CD14-positive monocyte (primary cell): ENCODE measurements at regions not wholly inside any gene's neighbourhood (a gene's known extent, or its start where the extent isn't known, plus 50 kb on each side); places are given as distances from the start of the nearest gene placed in this dataset.

Source experiments
- DNase-seq, 3 donors: peaks; one replicate each; pipeline ENCODE4 v3.0.0-alpha.2; 2011 to 2022
- H2AFZ ChIP-seq: 2 replicates; pipeline ENCODE4 v1.6.0; 2012; ENCODE audit warnings: mild to moderate bottlenecking, low read depth, low read length, inconsistent platforms; ENCODE audit not compliant: insufficient read depth, poor library complexity, severe bottlenecking
- H3K27ac ChIP-seq, 2 donors: 1 replicate in 1 of 2; 2 replicates in 1 of 2; pipeline ENCODE4 v1.5.1; 2012 to 2013; ENCODE audit warnings: low read length in 2 of 2, control low read depth in 1 of 2, inconsistent platforms in 1 of 2, low read depth in 1 of 2, mild to moderate bottlenecking in 1 of 2
- H3K27me3 ChIP-seq, 2 donors: one replicate each; pipeline versions ENCODE4 v1.6.0 to v1.6.1; 2011 to 2013; ENCODE audit warnings: low read length in 2 of 2; ENCODE audit not compliant: control insufficient read depth in 2 of 2, insufficient read depth in 2 of 2
- H3K36me3 ChIP-seq, 2 donors: replicated peaks in 1 of 2; 1 replicate in 1 of 2; 2 replicates in 1 of 2; pipeline versions ENCODE4 v1.5.1 to v1.6.1; 2012 to 2013; ENCODE audit warnings: low read length in 2 of 2, control low read depth in 1 of 2, inconsistent platforms in 1 of 2, mild to moderate bottlenecking in 1 of 2; ENCODE audit not compliant: insufficient read depth in 2 of 2, control insufficient read depth in 1 of 2
- H3K4me1 ChIP-seq, 2 donors: 1 replicate in 1 of 2; 2 replicates in 1 of 2; pipeline versions ENCODE4 v1.5.1 to v1.6.1; 2012 to 2013; ENCODE audit warnings: low read length in 2 of 2, control low read depth in 1 of 2, inconsistent platforms in 1 of 2, mild to moderate bottlenecking in 1 of 2, moderate library complexity in 1 of 2; ENCODE audit not compliant: insufficient read depth in 2 of 2, control insufficient read depth in 1 of 2
- H3K4me2 ChIP-seq: replicated peaks from 2 replicates; pipeline ENCODE3; 2012; ENCODE audit warnings: low read length, moderate library complexity, mild to moderate bottlenecking; ENCODE audit not compliant: poor library complexity, severe bottlenecking; ENCODE audit errors: extremely low read depth
- H3K4me3 ChIP-seq, 3 experiments: fragments of 200-600 bp in 1 of 3; sonication (generic) in 1 of 3; replicated peaks in 1 of 3; 1 replicate in 2 of 3; 2 replicates in 1 of 3; pipeline ENCODE4 v1.5.1; 2011 to 2013; ENCODE audit warnings: low read length in 3 of 3, mild to moderate bottlenecking in 3 of 3, control low read depth in 2 of 3, low read depth in 2 of 3, inconsistent platforms in 1 of 3, moderate library complexity in 1 of 3
- H3K79me2 ChIP-seq: 2 replicates; pipeline ENCODE4 v1.6.0; 2012; ENCODE audit warnings: mild to moderate bottlenecking, control low read depth, inconsistent platforms, low read length, moderate library complexity; ENCODE audit not compliant: insufficient read depth
- H3K9ac ChIP-seq: 2 replicates; pipeline ENCODE4 v1.6.0; 2017; ENCODE audit warnings: low read length, mild to moderate bottlenecking; ENCODE audit not compliant: insufficient read depth, poor library complexity, severe bottlenecking
- H3K9me3 ChIP-seq, 2 donors: replicated peaks in 1 of 2; 1 replicate in 1 of 2; 2 replicates in 1 of 2; pipeline versions ENCODE4 v1.5.1 to v1.6.1; 2012 to 2013; ENCODE audit warnings: low read length in 2 of 2, control low read depth in 1 of 2; ENCODE audit not compliant: control insufficient read depth in 1 of 2, insufficient read depth in 1 of 2
- H4K20me1 ChIP-seq: 2 replicates; pipeline ENCODE4 v1.6.0; 2012; ENCODE audit warnings: mild to moderate bottlenecking, low read length, control low read depth, moderate library complexity; ENCODE audit not compliant: insufficient read depth
- H3K27ac Mint-ChIP-seq, 7 donors: one replicate each; pipeline ENCODE4 v1.8.0; 2020; ENCODE audit warnings: mild to moderate bottlenecking in 7 of 7, mixed read lengths in 7 of 7, moderate library complexity in 6 of 7, inconsistent platforms in 2 of 7
- H3K27me3 Mint-ChIP-seq, 3 donors: one replicate each; pipeline ENCODE4 v1.8.0; 2021 to 2022; ENCODE audit warnings: low read depth in 3 of 3, mild to moderate bottlenecking in 3 of 3, mixed read lengths in 3 of 3, moderate library complexity in 3 of 3, inconsistent platforms in 1 of 3
- H3K36me3 Mint-ChIP-seq, 2 donors: one replicate each; pipeline ENCODE4 v1.8.0; 2020; ENCODE audit warnings: mixed read lengths in 2 of 2, inconsistent platforms in 1 of 2, mild to moderate bottlenecking in 1 of 2
- H3K4me1 Mint-ChIP-seq: one replicate; pipeline ENCODE4 v1.8.0; 2020; ENCODE audit warnings: mild to moderate bottlenecking, mixed read lengths
- H3K4me3 Mint-ChIP-seq, 2 donors: one replicate each; pipeline ENCODE4 v1.8.0; 2020; ENCODE audit warnings: mild to moderate bottlenecking in 2 of 2, mixed read lengths in 2 of 2, moderate library complexity in 1 of 2
- H3K9me3 Mint-ChIP-seq, 7 donors: one replicate each; pipeline ENCODE4 v1.8.0; 2020 to 2022; ENCODE audit warnings: mixed read lengths in 7 of 7, mild to moderate bottlenecking in 6 of 7, moderate library complexity in 6 of 7, inconsistent platforms in 2 of 7
- WGBS: methylation state at CpG from one replicate; pipeline ENCODE4 v1.1.5; 2013; ENCODE audit warnings: missing lambda C conversion rate; ENCODE audit not compliant: insufficient coverage; 5-methylcytosine and 5-hydroxymethylcytosine counted together
- intact Hi-C, 2 donors: fragments of 100-400 bp; cut with micrococcal nuclease; formaldehyde crosslinking; loops; one replicate each; pipeline versions ENCODE4 v1.15.0 to v1.15.1; 2023
- TF ChIP-seq, protein P1 (sequence below): fragments of 200-600 bp; IDR thresholded peaks from one replicate; pipeline ENCODE4 v1.8.0; 2022; ENCODE audit warnings: antibody characterized with exemption, mild to moderate bottlenecking

- TF ChIP-seq, protein P1, sequence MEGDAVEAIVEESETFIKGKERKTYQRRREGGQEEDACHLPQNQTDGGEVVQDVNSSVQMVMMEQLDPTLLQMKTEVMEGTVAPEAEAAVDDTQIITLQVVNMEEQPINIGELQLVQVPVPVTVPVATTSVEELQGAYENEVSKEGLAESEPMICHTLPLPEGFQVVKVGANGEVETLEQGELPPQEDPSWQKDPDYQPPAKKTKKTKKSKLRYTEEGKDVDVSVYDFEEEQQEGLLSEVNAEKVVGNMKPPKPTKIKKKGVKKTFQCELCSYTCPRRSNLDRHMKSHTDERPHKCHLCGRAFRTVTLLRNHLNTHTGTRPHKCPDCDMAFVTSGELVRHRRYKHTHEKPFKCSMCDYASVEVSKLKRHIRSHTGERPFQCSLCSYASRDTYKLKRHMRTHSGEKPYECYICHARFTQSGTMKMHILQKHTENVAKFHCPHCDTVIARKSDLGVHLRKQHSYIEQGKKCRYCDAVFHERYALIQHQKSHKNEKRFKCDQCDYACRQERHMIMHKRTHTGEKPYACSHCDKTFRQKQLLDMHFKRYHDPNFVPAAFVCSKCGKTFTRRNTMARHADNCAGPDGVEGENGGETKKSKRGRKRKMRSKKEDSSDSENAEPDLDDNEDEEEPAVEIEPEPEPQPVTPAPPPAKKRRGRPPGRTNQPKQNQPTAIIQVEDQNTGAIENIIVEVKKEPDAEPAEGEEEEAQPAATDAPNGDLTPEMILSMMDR: no peak
- Mint-ChIP-seq H3K27ac (no peak overlapping the region), H3K9me3 (peaks cover 0 to 7% (median 0%) of the 10 kb centered on the region in 7 donors), H3K4me1 (no peaks in the 10 kb centered on the region), H3K36me3 (no peaks in the 10 kb centered on the region), H3K4me3 (no peak overlapping the region), H3K27me3 (peaks cover 0 to 3% (median 0%) of the 10 kb centered on the region in 3 donors)
- Histone ChIP-seq H3K79me2 (no peaks in the 10 kb centered on the region), H4K20me1 (no peaks in the 10 kb centered on the region), H3K4me2 (no peak overlapping the region), H3K4me1 (no peaks in the 10 kb centered on the region), H3K9ac (no peak overlapping the region), H3K27ac (no peak overlapping the region), H3K4me3 (no peak overlapping the region), H3K27me3 (no peaks in the 10 kb centered on the region), H3K9me3 (no peaks in the 10 kb centered on the region), H3K36me3 (no peaks in the 10 kb centered on the region), H2AFZ (no peak overlapping the region)
- intact Hi-C loops: no loop called here
- DNase-seq: no peak
- no CpG with 5 or more reads among the region's 1 CpG for WGBS
These were observed 468.8 kb upstream of the CDIN1 start for GRCh38 chr15:36110659-36110993.

GRCh38 chr15:36117296-36117787 is 462.1 kb upstream of the CDIN1 start:
- H3K9me3 Mint-ChIP-seq: peaks cover 0 to 6% (median 3%) of the 10 kb centered on the region in 7 donors
- Histone ChIP-seq H3K4me3 (no peak overlapping the region), H3K4me2 (no peak overlapping the region), H4K20me1 (no peaks in the 10 kb centered on the region), H3K79me2 (no peaks in the 10 kb centered on the region), H3K36me3 (no peaks in the 10 kb centered on the region), H3K27ac (no peak overlapping the region), H3K27me3 (no peaks in the 10 kb centered on the region), H3K9me3 (peaks cover 0 to 4% of the 10 kb centered on the region in 2 donors), H2AFZ (no peak overlapping the region), H3K4me1 (no peaks in the 10 kb centered on the region), H3K9ac (no peak overlapping the region)
- no peak overlapping the region for H3K27ac Mint-ChIP-seq
- no peak for DNase-seq
- no peaks in the 10 kb centered on the region for H3K36me3 Mint-ChIP-seq
- no peak overlapping the region for H3K4me3 Mint-ChIP-seq
- intact Hi-C loops: no loop called here
- 95% methylated on average over 4 of the region's 6 CpGs for WGBS
- H3K4me1 Mint-ChIP-seq: no peaks in the 10 kb centered on the region
- peaks cover 0 to 3% (median 0%) of the 10 kb centered on the region in 3 donors for H3K27me3 Mint-ChIP-seq
- TF ChIP-seq, protein P1: no peak
